ENCODE measurements at regions not wholly inside any gene's neighbourhood (a gene's known extent, or its start where the extent isn't known, plus 50 kb on each side); places are given as distances from the start of the nearest gene placed in this dataset.
"Not testable (repeated sequence)": the region's sequence is repeated elsewhere in the genome, so short reads cannot be mapped to it uniquely, and the experiment has no call there.

GRCh38 chr4:82104578-82104977, 269.2 kb downstream of the HNRNPD start:
- H3K27me3 ChIP-seq (ENCODE audit: control insufficient read depth in 2 of 2, insufficient read depth in 2 of 2, low read length in 2 of 2) = no peaks in the 10 kb centered on the region
- H3K36me3 ChIP-seq (ENCODE audit: control insufficient read depth in 2 of 2, insufficient read depth in 2 of 2, low read length in 2 of 2) = no peaks in the 10 kb centered on the region
- H3K9ac ChIP-seq (ENCODE audit: low read depth in 1 of 2, low read length in 2 of 2) = no peak overlapping the region
- no peak overlapping the region for H3K4me3 ChIP-seq (ENCODE audit: low read length in 2 of 2)
- no peaks in the 10 kb centered on the region for H3K4me1 ChIP-seq (ENCODE audit: control insufficient read depth in 2 of 2, insufficient read depth in 2 of 2, low read length in 2 of 2)
- no peaks in the 10 kb centered on the region for H3K9me3 ChIP-seq (ENCODE audit: control insufficient read depth in 2 of 2, low read length in 2 of 2)
- H3K27ac ChIP-seq (ENCODE audit: low read depth in 2 of 2, low read length in 2 of 2) = no peak overlapping the region

GRCh38 chr4:82099928-82100579, 273.7 kb downstream of the HNRNPD start:
- Histone ChIP-seq H3K9ac (ENCODE audit: low read depth in 1 of 2, low read length in 2 of 2) (no peak overlapping the region), H3K27me3 (ENCODE audit: control insufficient read depth in 2 of 2, insufficient read depth in 2 of 2, low read length in 2 of 2) (no peaks in the 10 kb centered on the region), H3K36me3 (ENCODE audit: control insufficient read depth in 2 of 2, insufficient read depth in 2 of 2, low read length in 2 of 2) (no peaks in the 10 kb centered on the region), H3K27ac (ENCODE audit: low read depth in 2 of 2, low read length in 2 of 2) (no peak overlapping the region), H3K4me1 (ENCODE audit: control insufficient read depth in 2 of 2, insufficient read depth in 2 of 2, low read length in 2 of 2) (no peaks in the 10 kb centered on the region), H3K4me3 (ENCODE audit: low read length in 2 of 2) (no peak overlapping the region), H3K9me3 (ENCODE audit: control insufficient read depth in 2 of 2, low read length in 2 of 2) (no peaks in the 10 kb centered on the region)

- H3K9ac ChIP-seq (ENCODE audit: low read depth in 1 of 2, low read length in 2 of 2) = no peak overlapping the region
- H3K4me1 ChIP-seq (ENCODE audit: control insufficient read depth in 2 of 2, insufficient read depth in 2 of 2, low read length in 2 of 2) = no peaks in the 10 kb centered on the region
- H3K9me3 ChIP-seq (ENCODE audit: control insufficient read depth in 2 of 2, low read length in 2 of 2) = no peaks in the 10 kb centered on the region
- no peak overlapping the region for H3K4me3 ChIP-seq (ENCODE audit: low read length in 2 of 2)
- H3K36me3 ChIP-seq (ENCODE audit: control insufficient read depth in 2 of 2, insufficient read depth in 2 of 2, low read length in 2 of 2) = no peaks in the 10 kb centered on the region
- H3K27me3 ChIP-seq (ENCODE audit: control insufficient read depth in 2 of 2, insufficient read depth in 2 of 2, low read length in 2 of 2) = no peaks in the 10 kb centered on the region
- no peak overlapping the region for H3K27ac ChIP-seq (ENCODE audit: low read depth in 2 of 2, low read length in 2 of 2)
Measured at GRCh38 chr4:82097504-82097903, 276.3 kb downstream of the HNRNPD start.

GRCh38 chr4:82090717-82091116, 283.1 kb downstream of the HNRNPD start:
- no peak overlapping the region for H3K27ac ChIP-seq (ENCODE audit: low read depth in 2 of 2, low read length in 2 of 2)
- H3K9me3 ChIP-seq (ENCODE audit: control insufficient read depth in 2 of 2, low read length in 2 of 2) = no peaks in the 10 kb centered on the region
- no peaks in the 10 kb centered on the region for H3K36me3 ChIP-seq (ENCODE audit: control insufficient read depth in 2 of 2, insufficient read depth in 2 of 2, low read length in 2 of 2)
- no peak overlapping the region for H3K9ac ChIP-seq (ENCODE audit: low read depth in 1 of 2, low read length in 2 of 2)
- H3K27me3 ChIP-seq (ENCODE audit: control insufficient read depth in 2 of 2, insufficient read depth in 2 of 2, low read length in 2 of 2) = no peaks in the 10 kb centered on the region
- H3K4me3 ChIP-seq (ENCODE audit: low read length in 2 of 2) = no peak overlapping the region
- no peaks in the 10 kb centered on the region for H3K4me1 ChIP-seq (ENCODE audit: control insufficient read depth in 2 of 2, insufficient read depth in 2 of 2, low read length in 2 of 2)

GRCh38 chr4:82084747-82085146, 289.0 kb downstream of the HNRNPD start:
- no peaks in the 10 kb centered on the region for H3K9me3 ChIP-seq (ENCODE audit: control insufficient read depth in 2 of 2, low read length in 2 of 2)
- H3K27me3 ChIP-seq (ENCODE audit: control insufficient read depth in 2 of 2, insufficient read depth in 2 of 2, low read length in 2 of 2) = no peaks in the 10 kb centered on the region
- H3K9ac ChIP-seq (ENCODE audit: low read depth in 1 of 2, low read length in 2 of 2) = no peak overlapping the region
- H3K4me1 ChIP-seq (ENCODE audit: control insufficient read depth in 2 of 2, insufficient read depth in 2 of 2, low read length in 2 of 2) = no peaks in the 10 kb centered on the region
- no peak overlapping the region for H3K27ac ChIP-seq (ENCODE audit: low read depth in 2 of 2, low read length in 2 of 2)
- no peak overlapping the region for H3K4me3 ChIP-seq (ENCODE audit: low read length in 2 of 2)
- no peaks in the 10 kb centered on the region for H3K36me3 ChIP-seq (ENCODE audit: control insufficient read depth in 2 of 2, insufficient read depth in 2 of 2, low read length in 2 of 2)

- not testable (repeated sequence) for H3K27ac ChIP-seq (ENCODE audit: low read depth in 2 of 2, low read length in 2 of 2); H3K4me3 ChIP-seq (ENCODE audit: low read length in 2 of 2); H3K9me3 ChIP-seq (ENCODE audit: control insufficient read depth in 2 of 2, low read length in 2 of 2); H3K4me1 ChIP-seq (ENCODE audit: control insufficient read depth in 2 of 2, insufficient read depth in 2 of 2, low read length in 2 of 2); H3K9ac ChIP-seq (ENCODE audit: low read depth in 1 of 2, low read length in 2 of 2); H3K36me3 ChIP-seq (ENCODE audit: control insufficient read depth in 2 of 2, insufficient read depth in 2 of 2, low read length in 2 of 2); H3K27me3 ChIP-seq (ENCODE audit: control insufficient read depth in 2 of 2, insufficient read depth in 2 of 2, low read length in 2 of 2)
Measured at GRCh38 chr4:82077471-82077995, 296.3 kb downstream of the HNRNPD start.

- Histone ChIP-seq H3K36me3 (ENCODE audit: control insufficient read depth in 2 of 2, insufficient read depth in 2 of 2, low read length in 2 of 2) (no peaks in the 10 kb centered on the region), H3K4me3 (ENCODE audit: low read length in 2 of 2) (no peak overlapping the region), H3K27me3 (ENCODE audit: control insufficient read depth in 2 of 2, insufficient read depth in 2 of 2, low read length in 2 of 2) (no peaks in the 10 kb centered on the region), H3K27ac (ENCODE audit: low read depth in 2 of 2, low read length in 2 of 2) (no peak overlapping the region), H3K9me3 (ENCODE audit: control insufficient read depth in 2 of 2, low read length in 2 of 2) (no peaks in the 10 kb centered on the region), H3K9ac (ENCODE audit: low read depth in 1 of 2, low read length in 2 of 2) (no peak overlapping the region), H3K4me1 (ENCODE audit: control insufficient read depth in 2 of 2, insufficient read depth in 2 of 2, low read length in 2 of 2) (no peaks in the 10 kb centered on the region)
Measured at GRCh38 chr4:82076809-82077208, 297.0 kb downstream of the HNRNPD start.

- no peak overlapping the region for H3K27ac ChIP-seq (ENCODE audit: low read depth in 2 of 2, low read length in 2 of 2)
- no peaks in the 10 kb centered on the region for H3K4me1 ChIP-seq (ENCODE audit: control insufficient read depth in 2 of 2, insufficient read depth in 2 of 2, low read length in 2 of 2)
- H3K36me3 ChIP-seq (ENCODE audit: control insufficient read depth in 2 of 2, insufficient read depth in 2 of 2, low read length in 2 of 2) = no peaks in the 10 kb centered on the region
- no peak overlapping the region for H3K4me3 ChIP-seq (ENCODE audit: low read length in 2 of 2)
- H3K9me3 ChIP-seq (ENCODE audit: control insufficient read depth in 2 of 2, low read length in 2 of 2) = no peaks in the 10 kb centered on the region
- no peak overlapping the region for H3K9ac ChIP-seq (ENCODE audit: low read depth in 1 of 2, low read length in 2 of 2)
- no peaks in the 10 kb centered on the region for H3K27me3 ChIP-seq (ENCODE audit: control insufficient read depth in 2 of 2, insufficient read depth in 2 of 2, low read length in 2 of 2)
Measured at GRCh38 chr4:82076359-82076758, 297.4 kb downstream of the HNRNPD start.

GRCh38 chr4:82071951-82072350, 301.8 kb downstream of the HNRNPD start:
- no peak overlapping the region for H3K9ac ChIP-seq (ENCODE audit: low read depth in 1 of 2, low read length in 2 of 2)

GRCh38 chr4:82069883-82070638, 303.7 kb downstream of the HNRNPD start:
- H3K36me3 ChIP-seq (ENCODE audit: control insufficient read depth in 2 of 2, insufficient read depth in 2 of 2, low read length in 2 of 2) = no peaks in the 10 kb centered on the region
- H3K9me3 ChIP-seq (ENCODE audit: control insufficient read depth in 2 of 2, low read length in 2 of 2) = no peaks in the 10 kb centered on the region
- no peak overlapping the region for H3K4me3 ChIP-seq (ENCODE audit: low read length in 2 of 2)
- H3K4me1 ChIP-seq (ENCODE audit: control insufficient read depth in 2 of 2, insufficient read depth in 2 of 2, low read length in 2 of 2) = no peaks in the 10 kb centered on the region
- no peaks in the 10 kb centered on the region for H3K27me3 ChIP-seq (ENCODE audit: control insufficient read depth in 2 of 2, insufficient read depth in 2 of 2, low read length in 2 of 2)
- H3K27ac ChIP-seq (ENCODE audit: low read depth in 2 of 2, low read length in 2 of 2) = no peak overlapping the region
- no peak overlapping the region for H3K9ac ChIP-seq (ENCODE audit: low read depth in 1 of 2, low read length in 2 of 2)

More at GRCh38 chr4:82071951-82072350, 301.8 kb downstream of the HNRNPD start:
- no peak overlapping the region for H3K4me3 ChIP-seq (ENCODE audit: low read length in 2 of 2)
- H3K27me3 ChIP-seq (ENCODE audit: control insufficient read depth in 2 of 2, insufficient read depth in 2 of 2, low read length in 2 of 2) = no peaks in the 10 kb centered on the region
- no peak overlapping the region for H3K27ac ChIP-seq (ENCODE audit: low read depth in 2 of 2, low read length in 2 of 2)
- H3K4me1 ChIP-seq (ENCODE audit: control insufficient read depth in 2 of 2, insufficient read depth in 2 of 2, low read length in 2 of 2) = no peaks in the 10 kb centered on the region
- no peaks in the 10 kb centered on the region for H3K36me3 ChIP-seq (ENCODE audit: control insufficient read depth in 2 of 2, insufficient read depth in 2 of 2, low read length in 2 of 2)
- H3K9me3 ChIP-seq (ENCODE audit: control insufficient read depth in 2 of 2, low read length in 2 of 2) = no peaks in the 10 kb centered on the region

All from mucosa of rectum (tissue), 2 donors.